ENCODE measurements at regions not wholly inside any gene's neighbourhood (a gene's known extent, or its start where the extent isn't known, plus 50 kb on each side); places are given as distances from the start of the nearest gene placed in this dataset.

GRCh38 chr5:18489703-18490102, 855.4 kb downstream of the TAF11L14 start:
- H2BK120ac ChIP-seq (ENCODE audit: low read depth, low read length, poor library complexity, severe bottlenecking) = no peak overlapping the region
- Mint-ChIP-seq H3K9me3 (no peaks in the 10 kb centered on the region), H3K27me3 (ENCODE audit: low read depth) (no peaks in the 10 kb centered on the region), H3K36me3 (ENCODE audit: insufficient read depth in 1 of 3, low read depth in 3 of 3) (no peaks in the 10 kb centered on the region), H3K4me3 (no peak overlapping the region), H3K27ac (no peak overlapping the region), H3K4me1 (peaks cover 3 to 12% of the 10 kb centered on the region in 2 experiments; a peak in 3 of 4 replicates)
- no CpG with 5 or more reads among the region's 1 CpG for WGBS (ENCODE audit: extremely low coverage, insufficient read length, low lambda C conversion rate)
- no peak overlapping the region for H3K18ac ChIP-seq (ENCODE audit: insufficient read length, low read depth, low read length)
- H3K27me3 ChIP-seq (ENCODE audit: insufficient read depth, low read length) = no peaks in the 10 kb centered on the region
- DNase-seq = no peak
- H4K8ac ChIP-seq (replicated peaks; ENCODE audit: insufficient read length, low read depth, low read length) = no peak overlapping the region
- no peak overlapping the region for H3K4ac ChIP-seq (ENCODE audit: low read depth, low read length)
- no peak overlapping the region for H2AK5ac ChIP-seq (ENCODE audit: insufficient read length, low read length)
- H3K23me2 ChIP-seq (ENCODE audit: insufficient read length, low read depth, low read length, poor library complexity, severe bottlenecking) = no peaks in the 10 kb centered on the region
- H2BK20ac ChIP-seq (ENCODE audit: low read depth, low read length, poor library complexity, severe bottlenecking) = no peak overlapping the region
- H4K91ac ChIP-seq (ENCODE audit: insufficient read length, low read depth, low read length) = no peak overlapping the region
- no peak overlapping the region for H2BK5ac ChIP-seq (ENCODE audit: insufficient read length, low read length)
- no peak overlapping the region for H2BK12ac ChIP-seq (ENCODE audit: insufficient read length, low read depth, low read length)
- no peak overlapping the region for H3K4me2 ChIP-seq (ENCODE audit: insufficient read depth, insufficient read length, low read length)
- no peak overlapping the region for H3K9ac ChIP-seq (ENCODE audit: extremely low read depth, insufficient read length, low read length)
- H2AFZ ChIP-seq (ENCODE audit: low read length) = no peak overlapping the region
- no peak overlapping the region for H3T11ph ChIP-seq (ENCODE audit: low read length)
- H4K20me1 ChIP-seq (ENCODE audit: control insufficient read depth, insufficient read depth, insufficient read length) = no peaks in the 10 kb centered on the region
- H3K9me3 ChIP-seq (ENCODE audit: control insufficient read depth, low read depth, low read length) = no peaks in the 10 kb centered on the region
- H3K56ac ChIP-seq (ENCODE audit: insufficient read length, low read depth, low read length) = no peak overlapping the region
- no peaks in the 10 kb centered on the region for H3K79me2 ChIP-seq (ENCODE audit: insufficient read depth, low read length)
- no peaks in the 10 kb centered on the region; the same call in 1 of the 2 replicates for H3K4me1 ChIP-seq (ENCODE audit: insufficient read depth, low read length)
- no peaks in the 10 kb centered on the region for H3K79me1 ChIP-seq (ENCODE audit: insufficient read depth, low read depth, low read length, poor library complexity, severe bottlenecking)
- H3K27ac ChIP-seq (ENCODE audit: insufficient read length, low read depth, low read length) = no peak overlapping the region
- no peak overlapping the region for H3K14ac ChIP-seq (ENCODE audit: insufficient read depth, low read length)
- no peak for TF ChIP-seq CTCF (conservative IDR thresholded peaks at IDR 0.05)
- no peak overlapping the region for H4K5ac ChIP-seq (ENCODE audit: insufficient read length, low read depth, low read length)
- H3K23ac ChIP-seq (ENCODE audit: insufficient read length, low read depth, low read length) = no peak overlapping the region
- no peak overlapping the region for H2BK15ac ChIP-seq (ENCODE audit: low read depth, low read length)

Measured in H9 (cell line).